ENCODE measurements at regions not wholly inside any gene's neighbourhood (a gene's known extent, or its start where the extent isn't known, plus 50 kb on each side); places are given as distances from the start of the nearest gene placed in this dataset.

DNA sequence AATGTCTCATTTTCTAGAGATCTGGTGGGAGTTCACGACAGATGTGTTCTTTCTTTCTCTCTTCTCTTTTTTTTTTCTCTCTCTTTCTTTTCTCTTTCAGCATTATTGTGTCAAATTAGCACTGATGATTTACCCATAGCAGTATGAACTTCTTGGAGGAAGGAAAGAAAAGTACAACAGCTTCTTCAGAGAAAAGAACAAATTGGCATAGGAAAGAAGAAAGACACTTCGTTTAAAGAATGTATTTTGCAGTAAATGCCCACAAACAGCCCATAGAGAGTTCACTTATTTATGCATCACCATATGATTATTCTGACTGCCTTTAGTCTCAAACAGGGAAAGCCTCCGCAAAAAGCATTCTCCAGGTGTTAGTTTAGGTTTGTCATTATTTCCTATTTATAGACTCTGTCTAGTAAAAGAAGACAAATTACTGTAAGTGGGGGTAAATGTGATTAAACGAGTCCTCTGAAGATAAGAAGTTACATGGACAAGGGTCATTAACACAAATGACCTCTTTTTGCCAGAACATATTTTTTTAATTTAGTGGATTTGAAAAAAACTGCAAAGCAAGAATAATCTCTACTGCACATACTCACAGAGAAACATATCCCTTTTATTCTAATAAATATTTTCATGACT lies 68.0 kb downstream of the POU5F2 start:
- intact Hi-C loops (cut with DNase I): no loop called here
- Histone ChIP-seq H3K27me3 (ENCODE audit: control insufficient read depth, insufficient read depth, low read length) (no peaks in the 10 kb centered on the region), H3K9me3 (ENCODE audit: control insufficient read depth in 2 of 3, insufficient read depth in 1 of 3, low read length in 3 of 3) (no peaks in the 10 kb centered on the region), H3K36me3 (ENCODE audit: control insufficient read depth in 2 of 3, insufficient read depth in 3 of 3, low read length in 3 of 3) (no peaks in the 10 kb centered on the region), H3K4me3 (ENCODE audit: low read length in 3 of 3) (no peak overlapping the region), H3K9ac (ENCODE audit: low read length in 3 of 3) (no peak overlapping the region), H3K4me1 (ENCODE audit: control insufficient read depth in 2 of 3, insufficient read depth in 2 of 3, low read depth in 1 of 3, low read length in 3 of 3) (peaks cover 0 to 17% (median 15%) of the 10 kb centered on the region in 3 donors), H3K27ac (ENCODE audit: low read depth in 2 of 2, low read length in 2 of 2) (no peak overlapping the region)
- TF ChIP-seq, protein P1, sequence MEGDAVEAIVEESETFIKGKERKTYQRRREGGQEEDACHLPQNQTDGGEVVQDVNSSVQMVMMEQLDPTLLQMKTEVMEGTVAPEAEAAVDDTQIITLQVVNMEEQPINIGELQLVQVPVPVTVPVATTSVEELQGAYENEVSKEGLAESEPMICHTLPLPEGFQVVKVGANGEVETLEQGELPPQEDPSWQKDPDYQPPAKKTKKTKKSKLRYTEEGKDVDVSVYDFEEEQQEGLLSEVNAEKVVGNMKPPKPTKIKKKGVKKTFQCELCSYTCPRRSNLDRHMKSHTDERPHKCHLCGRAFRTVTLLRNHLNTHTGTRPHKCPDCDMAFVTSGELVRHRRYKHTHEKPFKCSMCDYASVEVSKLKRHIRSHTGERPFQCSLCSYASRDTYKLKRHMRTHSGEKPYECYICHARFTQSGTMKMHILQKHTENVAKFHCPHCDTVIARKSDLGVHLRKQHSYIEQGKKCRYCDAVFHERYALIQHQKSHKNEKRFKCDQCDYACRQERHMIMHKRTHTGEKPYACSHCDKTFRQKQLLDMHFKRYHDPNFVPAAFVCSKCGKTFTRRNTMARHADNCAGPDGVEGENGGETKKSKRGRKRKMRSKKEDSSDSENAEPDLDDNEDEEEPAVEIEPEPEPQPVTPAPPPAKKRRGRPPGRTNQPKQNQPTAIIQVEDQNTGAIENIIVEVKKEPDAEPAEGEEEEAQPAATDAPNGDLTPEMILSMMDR (IDR thresholded peaks at IDR 0.05; ENCODE audit: borderline replicate concordance, extremely low read depth, insufficient read depth): no peak
- DNase-seq (peak in 2 of 5 donors; percentile 26 to 40), FAIRE-seq (no peak)

DNA sequence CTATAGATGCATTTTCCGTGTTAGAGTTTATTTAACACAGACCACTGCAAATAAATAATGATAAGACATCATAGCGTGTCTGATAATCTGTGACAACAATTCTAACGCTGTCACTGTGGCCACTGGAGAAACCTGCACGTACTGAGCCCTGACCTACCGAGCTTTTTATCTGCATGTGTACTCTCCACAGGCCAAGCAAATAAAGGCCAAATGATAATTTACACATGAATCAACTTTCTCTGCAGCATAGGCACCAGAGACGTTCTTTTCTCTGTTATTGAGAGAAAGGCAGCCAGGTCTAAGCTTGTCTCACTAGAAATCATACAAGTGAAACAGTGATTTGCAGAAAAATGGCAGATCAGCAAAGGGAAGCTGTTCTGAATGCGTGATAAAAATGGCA lies 75.8 kb downstream of the POU5F2 start:
- Histone ChIP-seq H3K4me1 (ENCODE audit: control insufficient read depth in 2 of 3, insufficient read depth in 2 of 3, low read depth in 1 of 3, low read length in 3 of 3) (no peaks in the 10 kb centered on the region), H3K36me3 (ENCODE audit: control insufficient read depth in 2 of 3, insufficient read depth in 3 of 3, low read length in 3 of 3) (no peaks in the 10 kb centered on the region)

GRCh38 chr5:93660677-93661076 lies 77.7 kb downstream of the NR2F1 start:
- H3K27ac ChIP-seq (ENCODE audit: low read depth in 2 of 2, low read length in 2 of 2): no peak overlapping the region
- FAIRE-seq: no peak
- no peaks in the 10 kb centered on the region for H3K36me3 ChIP-seq (ENCODE audit: control insufficient read depth in 2 of 3, insufficient read depth in 3 of 3, low read length in 3 of 3)
- H3K9me3 ChIP-seq (ENCODE audit: control insufficient read depth in 2 of 3, insufficient read depth in 1 of 3, low read length in 3 of 3): no peaks in the 10 kb centered on the region
- intact Hi-C loops (cut with DNase I): no loop called here
- DNase-seq: no peak
- no peak overlapping the region for H3K9ac ChIP-seq (ENCODE audit: low read length in 3 of 3)
- no peaks in the 10 kb centered on the region for H3K27me3 ChIP-seq (ENCODE audit: control insufficient read depth, insufficient read depth, low read length)
- no peak overlapping the region for H3K4me3 ChIP-seq (ENCODE audit: low read length in 3 of 3)
- H3K4me1 ChIP-seq (ENCODE audit: control insufficient read depth in 2 of 3, insufficient read depth in 2 of 3, low read depth in 1 of 3, low read length in 3 of 3): no peaks in the 10 kb centered on the region
- TF ChIP-seq, protein P1 (IDR thresholded peaks at IDR 0.05; ENCODE audit: borderline replicate concordance, extremely low read depth, insufficient read depth): no peak

More for the DNA sequence above, 75.8 kb downstream of the POU5F2 start:
- Histone ChIP-seq H3K27me3 (ENCODE audit: control insufficient read depth, insufficient read depth, low read length) (no peaks in the 10 kb centered on the region), H3K27ac (ENCODE audit: low read depth in 2 of 2, low read length in 2 of 2) (no peak overlapping the region), H3K4me3 (ENCODE audit: low read length in 3 of 3) (no peak overlapping the region), H3K9me3 (ENCODE audit: control insufficient read depth in 2 of 3, insufficient read depth in 1 of 3, low read length in 3 of 3) (no peaks in the 10 kb centered on the region), H3K9ac (ENCODE audit: low read length in 3 of 3) (no peak overlapping the region)
- DNase-seq (no peak), FAIRE-seq (no peak)
- TF ChIP-seq, protein P1 (IDR thresholded peaks at IDR 0.05; ENCODE audit: borderline replicate concordance, extremely low read depth, insufficient read depth): no peak
- intact Hi-C loops (cut with DNase I): no loop called here

DNA sequence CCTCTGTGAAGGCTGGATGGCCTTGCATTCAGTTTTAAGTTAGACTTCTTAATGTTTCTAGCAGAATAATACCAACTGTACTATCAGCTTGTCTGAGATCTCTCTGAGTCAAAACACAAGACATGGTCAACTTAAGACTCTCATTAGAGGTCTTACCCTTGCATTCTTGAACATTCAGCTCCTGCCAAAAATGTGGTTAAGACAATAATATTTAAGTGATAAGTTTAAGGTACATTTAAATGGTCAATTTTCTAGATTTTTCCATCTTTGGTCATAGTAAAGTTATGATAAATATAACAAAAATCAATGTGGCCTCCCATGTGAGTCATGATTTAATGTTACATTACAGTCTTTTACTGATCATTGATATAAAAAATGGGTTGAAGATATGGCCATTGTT lies 75.0 kb downstream of the NR2F1 start:
- FAIRE-seq (no peak), DNase-seq (no peak)
- no peak overlapping the region for H3K4me3 ChIP-seq (ENCODE audit: low read length in 3 of 3)
- H3K36me3 ChIP-seq (ENCODE audit: control insufficient read depth in 2 of 3, insufficient read depth in 3 of 3, low read length in 3 of 3): no peaks in the 10 kb centered on the region
- no peak overlapping the region for H3K27ac ChIP-seq (ENCODE audit: low read depth in 2 of 2, low read length in 2 of 2)
- no peaks in the 10 kb centered on the region for H3K9me3 ChIP-seq (ENCODE audit: control insufficient read depth in 2 of 3, insufficient read depth in 1 of 3, low read length in 3 of 3)
- no peaks in the 10 kb centered on the region for H3K27me3 ChIP-seq (ENCODE audit: control insufficient read depth, insufficient read depth, low read length)
- no peaks in the 10 kb centered on the region for H3K4me1 ChIP-seq (ENCODE audit: control insufficient read depth in 2 of 3, insufficient read depth in 2 of 3, low read depth in 1 of 3, low read length in 3 of 3)
- intact Hi-C loops (cut with DNase I): no loop called here
- H3K9ac ChIP-seq (ENCODE audit: low read length in 3 of 3): no peak overlapping the region
- TF ChIP-seq, protein P1 (IDR thresholded peaks at IDR 0.05; ENCODE audit: borderline replicate concordance, extremely low read depth, insufficient read depth): no peak

Data from kidney (tissue), 13 donors.